GM06990 (cell line): ENCODE measurements at regions not wholly inside any gene's neighbourhood (a gene's known extent, or its start where the extent isn't known, plus 50 kb on each side); places are given as distances from the start of the nearest gene placed in this dataset.

Source experiments
- DNase-seq: peaks from one replicate; pipeline ENCODE4 v3.0.0-alpha.2; 2011; ENCODE audit not compliant: insufficient read length; ENCODE audit errors: extremely low read depth
- H3K27me3 ChIP-seq: replicated peaks from 2 replicates; pipeline ENCODE4 v1.6.0; 2011; ENCODE audit warnings: low read length; ENCODE audit not compliant: control insufficient read depth, insufficient read depth
- H3K36me3 ChIP-seq: 2 replicates; pipeline ENCODE4 v1.5.1; 2011; ENCODE audit warnings: low read length; ENCODE audit not compliant: control insufficient read depth, insufficient read depth
- H3K4me3 ChIP-seq: replicated peaks from 2 replicates; pipeline ENCODE4 v1.5.1; 2011; ENCODE audit warnings: low read depth, mild to moderate bottlenecking, control low read depth, low read length
- CTCF ChIP-seq: IDR thresholded peaks from 2 replicates; pipeline ENCODE4 v1.5.1; 2011; ENCODE audit warnings: low read length, control low read depth, mild to moderate bottlenecking, inconsistent platforms; ENCODE audit not compliant: insufficient read depth, poor library complexity, severe bottlenecking

- no peak for TF ChIP-seq CTCF
- no peaks in the 10 kb centered on the region for H3K36me3 ChIP-seq
- no peak for DNase-seq
- H3K27me3 ChIP-seq, result no peaks in the 10 kb centered on the region; the same call in 1 of the 2 replicates
- H3K4me3 ChIP-seq, result no peak overlapping the region
These were observed 265.3 kb upstream of the GAS1 start for GRCh38 chr9:87212605-87213021.

- no peaks in the 10 kb centered on the region for H3K36me3 ChIP-seq
- no peak for DNase-seq
- no peaks in the 10 kb centered on the region; the same call in 1 of the 2 replicates for H3K27me3 ChIP-seq
- no peak for TF ChIP-seq CTCF
- no peak overlapping the region for H3K4me3 ChIP-seq
These were observed 266.6 kb upstream of the GAS1 start for GRCh38 chr9:87213948-87214347.

- Histone ChIP-seq H3K36me3 (no peaks in the 10 kb centered on the region), H3K27me3 (no peaks in the 10 kb centered on the region; the same call in 1 of the 2 replicates), H3K4me3 (no peak overlapping the region)
- DNase-seq, result no peak
- TF ChIP-seq CTCF, result no peak
These were observed 267.7 kb upstream of the GAS1 start for GRCh38 chr9:87214991-87215390.

- no peak overlapping the region for H3K4me3 ChIP-seq
- no peaks in the 10 kb centered on the region for H3K36me3 ChIP-seq
- DNase-seq, result no peak
- H3K27me3 ChIP-seq, result no peaks in the 10 kb centered on the region; the same call in 1 of the 2 replicates
- no peak for TF ChIP-seq CTCF
These were observed 268.7 kb upstream of the GAS1 start for GRCh38 chr9:87216036-87216435.

- TF ChIP-seq CTCF, result no peak
- DNase-seq, result no peak
- Histone ChIP-seq H3K36me3 (no peaks in the 10 kb centered on the region), H3K27me3 (no peaks in the 10 kb centered on the region; the same call in 1 of the 2 replicates), H3K4me3 (no peak overlapping the region)
These were observed 269.7 kb upstream of the GAS1 start for GRCh38 chr9:87216897-87217455.
